ENCODE measurements at regions not wholly inside any gene's neighbourhood (a gene's known extent, or its start where the extent isn't known, plus 50 kb on each side); places are given as distances from the start of the nearest gene placed in this dataset.

- Histone ChIP-seq H4K91ac (replicated peaks; ENCODE audit: insufficient read length, low read length) (no peak overlapping the region), H3K23me2 (ENCODE audit: low read depth, low read length) (no peaks in the 10 kb centered on the region), H3K4me3 (ENCODE audit: extremely low read depth in 1 of 4, insufficient read depth in 2 of 4, low read depth in 3 of 4, low read length in 4 of 4) (no peak overlapping the region), H2BK20ac (ENCODE audit: low read length) (no peak overlapping the region), H2BK12ac (ENCODE audit: low read depth, low read length) (no peak overlapping the region), H3K79me1 (ENCODE audit: low read depth, low read length) (no peaks in the 10 kb centered on the region), H3K23ac (ENCODE audit: insufficient read length) (no peak overlapping the region), H3K18ac (ENCODE audit: extremely low read depth, low read length) (no peak overlapping the region), H4K20me1 (replicated peaks in 1 of 2; ENCODE audit: control insufficient read depth in 1 of 2, insufficient read depth in 2 of 2, low read length in 2 of 2) (no peaks in the 10 kb centered on the region), H4K8ac (ENCODE audit: extremely low read depth, insufficient read depth, low read length) (no peak overlapping the region), H3K4me2 (ENCODE audit: insufficient read depth in 1 of 2, low read depth in 2 of 2, low read length in 2 of 2) (no peak overlapping the region), H3K4me1 (replicated peaks in 1 of 4; ENCODE audit: control insufficient read depth in 3 of 4, insufficient read depth in 4 of 4, low read length in 3 of 4) (no peaks in the 10 kb centered on the region), H3K56ac (replicated peaks; ENCODE audit: insufficient read length, low read depth, low read length) (no peak overlapping the region), H3K27ac (ENCODE audit: low read depth, low read length) (no peak overlapping the region), H3K79me2 (ENCODE audit: control insufficient read depth in 1 of 2, insufficient read depth in 2 of 2, low read length in 2 of 2) (no peaks in the 10 kb centered on the region), H3K27me3 (replicated peaks in 1 of 4; ENCODE audit: control insufficient read depth in 3 of 4, extremely low read depth in 1 of 4, insufficient read depth in 3 of 4, low read length in 3 of 4) (no peaks in the 10 kb centered on the region), H2BK15ac (ENCODE audit: low read length) (no peak overlapping the region), H4K5ac (ENCODE audit: insufficient read length, low read depth, low read length) (no peak overlapping the region), H3K9ac (replicated peaks in 1 of 4; ENCODE audit: extremely low read depth in 1 of 4, low read depth in 3 of 4, low read length in 3 of 4) (no peak overlapping the region), H3K4ac (replicated peaks; ENCODE audit: insufficient read length, low read depth, low read length) (no peak overlapping the region), H3K36me3 (ENCODE audit: control insufficient read depth in 2 of 4, insufficient read depth in 4 of 4, low read length in 3 of 4) (no peaks in the 10 kb centered on the region), H2BK120ac (replicated peaks; ENCODE audit: low read depth, low read length) (no peak overlapping the region), H3K9me3 (ENCODE audit: insufficient read depth in 2 of 2, low read depth in 1 of 2, low read length in 1 of 2) (peaks cover 0 to 3% of the 10 kb centered on the region in 2 experiments; a peak in 1 of 4 replicates), H2AK5ac (ENCODE audit: low read depth, low read length) (no peak overlapping the region), H2AFZ (ENCODE audit: low read length) (no peak overlapping the region), H2BK5ac (ENCODE audit: low read depth, low read length) (no peak overlapping the region), H3K14ac (ENCODE audit: insufficient read length) (no peak overlapping the region)
- 89% methylated on average over 1 of the region's 1 CpG; no CpG with 5 or more reads in 1 of the 2 experiments for WGBS, 2 experiments (ENCODE audit: extremely low coverage in 1 of 2, insufficient coverage in 1 of 2, insufficient read length in 1 of 2, insufficient replicate concordance in 2 of 2, low coverage in 1 of 2, low lambda C conversion rate in 2 of 2, missing lambda C conversion rate in 1 of 2)
- no peak for FAIRE-seq
- no peak for TF ChIP-seq ASH2L (IDR thresholded peaks at IDR 0.05; ENCODE audit: low read length)
- no peak for TF ChIP-seq CEBPB (IDR thresholded peaks at IDR 0.05; ENCODE audit: low read depth, low read length)
- TF ChIP-seq TAF7 (optimal IDR thresholded peaks at IDR 0.05; ENCODE audit: borderline replicate concordance, low read depth, low read length), result no peak
- TF ChIP-seq SP4 (IDR thresholded peaks at IDR 0.05; ENCODE audit: low read length), result no peak
- TF ChIP-seq POLR2A (IDR thresholded peaks at IDR 0.05; ENCODE audit: control extremely low read depth in 1 of 2, low read depth in 2 of 2, low read length in 2 of 2), result no peak
- DNase-seq (ENCODE audit: low read depth in 1 of 2, low spot score in 2 of 2), result no peak
- POLR2A ChIA-PET (ENCODE audit: partially characterized antibody), result interaction anchor here (1.4 kb wide), 1 partner anchor 8 kb away, joined by 3 read pairs; no protein-coding TSS in a partner anchor
- CTCF ChIA-PET (ENCODE audit: partially characterized antibody), result no interaction called here
Measured at GRCh38 chr4:186852964-186853391, 129.3 kb upstream of the FAT1 start.

Measured in H1 (cell line).